ENCODE measurements at regions not wholly inside any gene's neighbourhood (a gene's known extent, or its start where the extent isn't known, plus 50 kb on each side); places are given as distances from the start of the nearest gene placed in this dataset.

DNA sequence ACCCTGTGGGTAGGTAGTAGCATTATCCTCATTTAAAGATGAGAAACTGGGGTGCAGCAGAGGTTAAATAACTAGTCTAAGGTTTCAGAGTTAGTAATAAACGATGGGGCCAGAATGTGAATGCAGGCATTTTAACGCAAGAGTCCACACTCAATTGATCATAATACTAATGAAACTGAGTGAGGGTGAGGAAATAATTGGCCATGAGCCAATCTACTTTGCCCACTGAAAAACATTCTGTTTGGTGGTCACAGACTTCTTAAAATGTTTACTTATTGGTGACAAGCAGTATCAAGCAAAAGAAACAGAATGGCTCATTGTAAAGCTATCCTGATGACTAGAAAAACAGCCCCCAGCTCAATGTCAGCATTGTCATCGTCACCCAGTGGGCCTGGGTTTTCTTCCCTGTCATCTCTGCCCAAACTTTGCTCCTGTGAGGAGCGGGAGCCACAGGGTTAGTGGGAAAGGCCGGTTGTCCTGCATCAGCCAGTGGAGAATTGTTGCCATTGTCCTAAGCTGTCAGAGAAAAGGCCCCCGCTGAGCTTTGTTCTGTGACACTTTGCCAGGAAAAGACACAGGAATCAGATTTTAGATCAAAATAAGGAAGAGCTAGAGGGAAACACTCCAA lies 77.3 kb upstream of the MAN2A1 start:
- TF ChIP-seq EZH2 (IDR thresholded peaks at IDR 0.05; ENCODE audit: insufficient read depth, poor library complexity, severe bottlenecking) (no peak), EZH2phosphoT487 (IDR thresholded peaks at IDR 0.05; ENCODE audit: insufficient read depth, low read depth) (no peak)
